Prostate gland (tissue), 2 donors: ENCODE measurements at regions not wholly inside any gene's neighbourhood (a gene's known extent, or its start where the extent isn't known, plus 50 kb on each side); places are given as distances from the start of the nearest gene placed in this dataset.

Experiments
- CTCF ChIP-seq, 4 experiments: fragments of 200-600 bp in 2 of 4; fragments of 450-650 bp in 2 of 4; sonication (generic) in 2 of 4; IDR thresholded peaks; 1 replicate in 3 of 4; 2 replicates in 1 of 4; pipeline ENCODE4 v1.5.1; 2016 to 2019; ENCODE audit warnings: antibody characterized with exemption in 4 of 4, mild to moderate bottlenecking in 2 of 4, moderate library complexity in 2 of 4
- POLR2A ChIP-seq: fragments of 450-650 bp; IDR thresholded peaks from one replicate; pipeline ENCODE4 v1.6.1; 2016; ENCODE audit warnings: antibody characterized with exemption, mild to moderate bottlenecking

- no peak for TF ChIP-seq POLR2A
- TF ChIP-seq CTCF (IDR thresholded peaks at IDR 0.05), result peak in 1 of 4 experiments; percentile 8
Observed at GRCh38 chr20:59402681-59403080, 102.3 kb downstream of the EDN3 start.
